HG03025 (cell line): ENCODE measurements at regions not wholly inside any gene's neighbourhood (a gene's known extent, or its start where the extent isn't known, plus 50 kb on each side); places are given as distances from the start of the nearest gene placed in this dataset.
A peak's percentile ranks its signal among the peaks of the same experiment; 100 is the strongest.
"Not testable (repeated sequence)": the region's sequence is repeated elsewhere in the genome, so short reads cannot be mapped to it uniquely, and the experiment has no call there.

Experiments
- ATAC-seq: cut with Tn5 transposase; IDR thresholded peaks from one replicate; pipeline ENCODE4 v1.9.1; 2021; ENCODE audit warnings: mild to moderate bottlenecking, moderate library complexity; ENCODE audit not compliant: unreplicated experiment, low FRiP score

DNA sequence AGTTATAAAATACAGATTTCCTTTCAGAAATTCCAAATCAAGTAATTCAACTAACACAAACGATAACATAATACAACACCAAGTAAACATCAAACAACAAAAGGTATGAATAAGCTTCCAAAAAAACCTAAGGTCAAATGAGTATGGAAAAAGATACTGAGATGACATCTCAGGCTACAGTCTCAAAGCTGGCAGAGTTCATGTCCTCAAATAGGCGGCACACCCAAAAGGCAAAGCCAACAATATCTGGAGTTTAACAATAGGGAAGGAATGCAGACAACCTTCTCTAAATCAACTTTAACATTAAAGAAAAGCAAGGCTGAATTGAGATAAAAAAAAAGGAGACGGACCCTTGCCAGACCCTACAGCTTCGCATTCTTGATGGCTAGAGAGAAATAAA lies 346.6 kb downstream of the RSL24D1 start:
- no peak for ATAC-seq

DNA sequence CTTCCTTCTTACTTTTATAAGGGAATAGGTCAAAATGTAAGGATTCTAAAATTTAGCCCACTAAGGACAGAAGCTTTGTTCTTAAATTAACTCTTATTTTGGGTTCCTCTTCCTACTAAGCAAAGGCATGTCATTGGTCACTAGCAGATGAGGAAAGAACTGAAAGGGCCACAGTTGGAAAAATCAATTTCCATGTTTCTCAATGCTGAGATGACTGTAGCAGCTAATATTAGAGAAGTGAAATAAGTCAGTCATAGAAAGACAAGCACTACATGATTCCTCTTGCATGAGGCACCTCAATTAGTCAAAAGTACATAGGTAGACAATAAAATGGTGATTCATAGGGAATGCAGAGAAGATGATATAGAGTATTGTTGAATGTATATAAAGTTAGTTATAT lies 353.7 kb downstream of the RSL24D1 start:
- no peak for ATAC-seq

DNA sequence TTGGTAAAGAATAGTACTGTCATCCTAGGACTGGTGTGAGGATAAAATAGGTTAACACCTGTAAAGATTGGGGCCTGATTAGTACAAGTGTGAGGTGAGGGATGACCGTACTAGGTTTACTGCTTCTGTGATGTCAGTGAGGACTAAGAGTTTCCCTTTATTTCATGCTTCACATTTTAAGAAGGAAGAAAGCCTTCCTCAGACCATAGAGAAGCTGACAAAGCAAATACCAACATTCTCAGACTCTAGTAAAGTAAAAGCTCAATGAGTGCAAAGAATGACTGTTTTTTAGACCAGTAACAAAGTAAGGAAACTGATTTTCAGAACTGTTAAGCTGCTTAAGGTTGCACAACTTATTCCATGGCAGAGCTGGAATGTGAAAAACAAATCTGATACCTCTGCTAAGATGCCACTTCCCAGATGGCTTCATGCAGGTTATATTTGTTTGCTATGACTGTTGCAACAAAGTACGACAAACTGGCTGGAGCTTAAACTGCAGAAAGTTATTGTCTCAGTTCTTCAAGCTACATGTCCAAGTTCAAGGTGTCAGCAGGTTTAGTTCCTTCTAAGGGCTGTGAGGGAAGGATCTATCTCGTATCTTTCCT lies 354.9 kb downstream of the RSL24D1 start:
- no peak for ATAC-seq

DNA sequence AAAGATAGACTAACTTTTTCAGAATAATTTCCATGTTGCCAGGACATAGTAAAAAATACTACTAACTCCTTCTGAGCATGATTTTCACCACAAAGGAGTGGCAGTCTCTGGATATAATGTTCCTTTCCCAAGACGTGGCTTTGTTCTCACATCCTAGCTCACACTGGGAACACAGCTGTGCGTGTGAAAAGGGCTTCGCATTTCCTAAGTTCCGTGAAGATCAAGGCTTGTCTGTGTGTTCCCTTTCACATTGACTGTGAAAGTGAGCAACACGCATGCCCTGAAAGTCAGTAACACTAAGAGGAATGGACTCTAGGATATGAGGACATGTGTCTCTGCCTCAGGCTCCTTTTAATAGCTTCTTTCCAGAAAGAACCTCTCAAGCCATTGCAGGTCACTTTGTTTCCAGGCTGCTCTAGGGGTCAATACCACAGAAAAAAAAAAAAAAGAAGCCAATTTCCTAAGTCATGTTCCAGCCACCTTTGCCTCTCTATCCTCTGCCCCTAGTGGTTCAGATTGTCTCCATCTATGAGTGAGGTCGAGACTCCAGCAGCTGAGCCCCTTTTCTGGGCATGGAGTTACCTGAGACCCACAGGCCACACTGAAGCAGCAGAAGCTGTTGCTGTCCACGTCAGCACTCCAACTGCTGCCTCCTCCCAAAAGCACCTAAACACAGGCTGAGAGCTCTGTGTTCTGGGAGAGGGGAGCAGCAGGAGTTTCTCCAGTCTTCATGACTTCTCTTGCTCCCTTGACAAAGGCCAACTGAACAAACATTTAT lies 355.9 kb downstream of the RSL24D1 start:
- ATAC-seq = no peak

DNA sequence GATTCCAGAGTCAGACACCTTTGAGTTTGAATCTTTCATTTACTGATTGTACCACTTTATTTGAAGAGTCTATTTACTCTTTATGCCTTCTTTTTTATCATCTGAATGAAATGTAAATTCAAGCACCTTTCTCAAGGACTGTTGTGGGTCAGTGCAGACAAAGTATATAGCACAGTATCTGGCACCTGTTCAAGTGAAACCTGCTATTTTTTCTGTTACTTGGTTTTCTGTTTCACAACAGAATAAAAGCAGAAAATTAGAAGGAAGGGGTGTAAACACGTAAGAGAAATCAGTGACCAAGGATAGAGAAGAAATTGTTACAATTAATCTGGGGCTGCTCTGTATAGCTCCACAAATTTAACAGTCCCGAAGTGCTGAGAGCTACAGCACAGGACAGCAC lies 357.4 kb downstream of the RSL24D1 start:
- ATAC-seq = peak; percentile 44

DNA sequence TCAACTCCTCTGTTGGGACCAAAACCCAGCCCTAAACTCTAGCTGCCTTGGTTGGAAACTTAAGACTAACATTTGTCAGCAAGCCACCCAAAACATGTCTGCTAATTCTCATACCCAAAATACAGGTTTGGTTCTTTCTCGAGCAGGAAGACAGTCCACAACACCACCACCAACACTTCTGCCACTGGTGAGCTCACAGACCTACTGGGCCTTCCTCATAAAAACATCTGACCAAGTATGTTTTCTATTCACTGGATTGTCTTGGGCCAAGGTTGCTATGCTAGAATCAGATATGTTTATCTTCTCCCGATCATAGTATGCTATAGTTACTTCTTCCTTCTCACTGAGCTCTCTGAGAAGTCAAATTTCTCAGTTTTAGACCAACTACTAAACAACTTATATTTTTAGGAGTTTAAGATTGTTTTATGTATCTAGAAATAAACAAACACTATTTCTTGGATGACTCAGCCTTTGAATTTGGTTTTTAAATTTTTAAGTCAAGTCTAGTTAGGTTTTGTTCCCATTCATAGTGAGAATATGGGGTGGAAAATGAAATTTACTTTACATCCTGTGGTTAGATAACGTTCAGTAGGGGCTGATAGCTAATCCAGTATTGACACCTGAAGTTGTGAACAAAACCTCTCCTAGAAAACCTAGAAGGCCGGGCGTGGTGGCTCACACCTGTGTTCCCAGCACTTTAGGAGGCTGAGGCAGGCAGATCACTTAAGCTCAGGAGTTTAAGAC lies 360.5 kb downstream of the RSL24D1 start:
- peak; percentile 53 for ATAC-seq

DNA sequence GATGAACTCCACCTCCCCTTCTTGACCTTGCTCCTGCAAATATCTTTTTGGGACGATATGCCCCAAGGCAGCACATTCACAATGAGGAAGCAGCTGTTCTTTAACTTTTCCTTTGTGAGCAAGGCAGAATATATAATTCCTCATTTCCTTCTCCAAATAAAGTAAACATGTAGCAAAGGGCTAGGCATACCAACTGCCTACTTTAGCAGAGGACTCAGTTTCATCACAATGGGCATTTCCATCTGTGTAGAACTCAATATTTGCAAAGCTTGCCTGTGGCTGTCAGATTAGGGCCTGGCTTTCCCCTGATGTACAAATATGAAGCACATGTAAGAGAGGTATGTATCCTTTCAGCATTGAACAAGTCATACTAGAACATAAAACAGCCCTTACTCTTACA lies 366.9 kb downstream of the RSL24D1 start:
- ATAC-seq = no peak

DNA sequence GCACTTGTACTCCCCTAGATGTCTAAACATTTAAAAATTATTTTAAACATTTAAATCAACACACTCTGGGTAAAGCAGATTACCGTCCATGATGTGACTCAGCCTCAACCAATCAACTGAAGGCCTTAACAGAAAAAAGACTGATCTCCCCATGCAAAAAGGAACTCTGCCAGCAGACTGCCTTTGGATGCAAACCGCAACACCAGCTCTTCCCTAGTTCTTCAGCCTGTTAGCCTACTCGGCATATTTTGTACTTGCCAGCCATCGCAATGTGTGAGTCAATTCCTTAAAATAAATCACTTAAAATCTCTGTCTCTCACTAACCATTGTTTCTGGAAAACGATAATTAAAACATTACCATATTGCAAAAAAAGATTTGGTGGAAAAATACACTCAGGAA lies 375.9 kb downstream of the RSL24D1 start:
- no peak for ATAC-seq

DNA sequence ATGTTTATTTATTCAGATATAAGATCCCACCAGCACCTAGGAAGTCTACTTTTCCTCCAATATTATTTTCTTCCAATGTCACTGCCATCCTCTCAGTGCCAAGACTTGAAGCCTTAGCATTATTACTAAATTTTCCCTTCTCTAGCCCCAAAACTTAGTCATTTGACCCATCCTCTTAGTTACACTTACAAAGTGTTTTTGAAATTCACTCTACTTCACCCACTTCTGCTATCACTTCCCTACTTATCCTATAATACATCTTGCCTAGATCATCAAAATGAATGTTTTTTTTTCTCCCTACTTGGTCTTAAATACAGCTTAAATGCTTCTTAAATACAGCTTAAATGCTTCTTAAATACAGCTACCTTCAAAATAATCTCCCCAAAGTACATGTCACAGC lies 376.6 kb downstream of the RSL24D1 start:
- ATAC-seq = no peak

DNA sequence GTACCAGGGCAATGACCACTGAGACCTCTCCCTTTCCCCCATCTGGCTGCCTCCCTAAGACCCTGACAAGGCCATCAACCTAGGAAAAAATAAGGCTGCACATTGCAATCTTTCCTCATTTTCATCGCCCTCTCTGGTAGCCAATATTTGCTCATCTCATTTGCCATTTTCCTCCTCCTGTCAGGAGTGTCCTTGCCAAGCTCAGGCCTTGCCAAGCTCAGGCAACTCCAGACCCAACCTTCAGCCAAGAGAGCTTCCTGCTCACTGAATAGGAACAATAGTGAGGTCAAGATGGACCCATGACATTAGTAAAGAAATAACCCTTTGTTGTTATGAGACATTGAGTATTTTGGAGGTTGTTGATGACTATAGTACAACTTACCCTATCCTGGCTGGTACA lies 380.3 kb downstream of the RSL24D1 start:
- no peak for ATAC-seq

DNA sequence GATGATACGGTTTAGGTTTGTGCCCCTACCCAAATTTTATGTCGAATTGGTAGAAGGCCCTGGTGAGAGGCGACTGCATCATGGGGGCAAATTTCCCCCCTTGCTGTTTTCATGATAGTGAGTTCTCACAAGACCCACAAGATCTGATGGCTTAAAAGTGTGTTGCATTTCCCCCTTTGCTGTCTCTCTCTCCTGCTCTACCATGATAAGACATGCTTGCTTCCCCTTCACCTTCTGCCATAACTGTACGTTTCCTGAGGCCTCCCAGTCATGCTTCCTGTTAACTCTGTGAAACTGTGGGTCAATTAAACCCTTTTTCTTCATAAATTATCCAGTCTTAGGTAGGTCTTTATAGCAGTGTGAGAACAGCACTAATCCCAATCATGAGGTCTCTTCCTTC lies 381.2 kb downstream of the RSL24D1 start:
- no peak for ATAC-seq

DNA sequence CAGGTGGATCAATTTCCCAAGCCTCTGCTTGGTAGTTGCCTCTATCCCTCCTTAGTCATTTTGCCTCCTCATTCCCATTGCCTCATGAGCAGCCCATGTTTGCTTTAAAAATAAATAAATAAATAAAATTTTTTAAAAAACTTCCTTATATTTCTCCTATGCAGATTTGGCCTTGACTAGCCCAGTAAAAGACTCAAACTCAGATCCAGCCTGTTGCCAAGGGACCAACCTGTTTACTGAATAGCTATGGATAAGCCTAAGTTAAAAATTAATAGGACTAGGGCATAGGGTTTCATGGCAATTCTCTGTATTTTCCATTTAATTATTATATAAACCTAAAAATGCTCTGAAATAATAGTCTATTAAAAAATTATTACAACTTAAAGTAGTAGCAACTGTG lies 384.4 kb downstream of the RSL24D1 start:
- no peak for ATAC-seq

DNA sequence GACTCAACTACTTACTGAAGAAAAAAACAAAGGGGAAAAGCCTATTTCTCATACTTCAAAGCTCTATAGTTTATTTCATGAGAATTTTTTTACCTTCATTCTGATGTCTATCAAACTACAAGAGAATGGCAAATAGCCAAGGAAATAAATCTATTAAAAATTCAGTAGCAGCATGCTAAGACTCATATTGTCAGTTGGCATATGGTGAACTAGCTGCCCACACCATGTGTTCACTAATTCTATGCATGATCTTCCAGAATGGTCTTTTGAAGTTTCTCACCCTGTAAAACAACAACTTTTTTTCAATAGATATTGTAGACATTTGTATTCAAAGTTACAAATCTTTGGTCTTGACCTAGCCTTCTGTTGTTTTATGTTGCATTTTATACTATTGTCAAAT lies 386.2 kb downstream of the RSL24D1 start:
- ATAC-seq = no peak

DNA sequence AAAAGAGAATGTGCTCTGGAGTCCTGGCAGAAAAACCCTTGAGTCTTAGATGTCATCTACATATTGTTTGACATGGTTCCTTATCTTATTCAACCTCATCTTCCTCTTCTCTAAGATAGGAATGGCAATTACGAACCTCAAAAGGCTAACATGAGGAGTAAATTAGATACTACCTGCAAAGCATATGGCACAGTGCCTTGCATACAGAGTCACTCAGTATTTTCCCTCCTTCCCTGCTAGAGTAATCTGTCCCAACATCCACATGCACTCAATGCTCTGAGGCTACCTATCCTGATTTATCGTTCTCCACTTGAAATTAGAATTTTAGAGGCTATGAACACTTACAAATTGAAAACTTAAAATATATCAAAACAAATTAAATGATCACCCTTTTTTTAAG lies 386.7 kb downstream of the RSL24D1 start:
- ATAC-seq = no peak

DNA sequence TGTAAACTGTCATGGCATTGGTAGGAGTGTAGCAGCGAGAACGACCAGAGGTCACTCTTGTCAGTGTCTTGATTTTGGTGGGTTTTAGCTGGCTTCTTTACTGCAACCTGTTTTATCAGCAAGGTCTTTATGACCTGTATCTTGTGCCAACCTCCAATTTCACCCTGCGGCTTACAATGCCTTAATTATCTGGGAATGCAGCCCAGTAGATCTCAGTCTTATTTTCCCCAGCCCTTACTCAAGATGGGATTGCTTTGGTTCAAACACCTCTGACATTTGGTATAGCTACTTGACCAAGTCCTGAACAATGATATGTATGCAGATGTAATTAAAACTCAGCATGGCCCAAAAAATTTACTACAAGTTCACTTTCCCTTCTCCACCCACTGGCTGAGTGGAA lies 388.4 kb downstream of the RSL24D1 start:
- no peak for ATAC-seq

DNA sequence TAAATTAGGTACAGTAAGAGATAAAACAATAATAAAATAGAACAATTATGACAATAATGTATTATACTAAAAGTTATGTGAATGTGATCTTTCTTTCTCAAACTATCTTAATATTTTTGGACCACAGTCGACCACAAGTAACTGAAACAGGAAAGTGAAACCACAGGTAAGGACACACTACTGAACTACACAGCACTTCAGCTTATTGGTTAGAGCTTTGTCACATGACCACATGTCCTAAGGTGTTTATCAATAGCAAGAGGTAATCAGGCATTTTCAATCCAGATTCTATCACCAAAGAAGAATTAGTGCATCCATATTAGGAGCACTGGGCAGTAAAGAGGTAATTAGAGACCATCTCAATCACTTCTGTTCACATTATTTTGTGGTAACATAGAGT lies 392.8 kb downstream of the RSL24D1 start:
- ATAC-seq = no peak

DNA sequence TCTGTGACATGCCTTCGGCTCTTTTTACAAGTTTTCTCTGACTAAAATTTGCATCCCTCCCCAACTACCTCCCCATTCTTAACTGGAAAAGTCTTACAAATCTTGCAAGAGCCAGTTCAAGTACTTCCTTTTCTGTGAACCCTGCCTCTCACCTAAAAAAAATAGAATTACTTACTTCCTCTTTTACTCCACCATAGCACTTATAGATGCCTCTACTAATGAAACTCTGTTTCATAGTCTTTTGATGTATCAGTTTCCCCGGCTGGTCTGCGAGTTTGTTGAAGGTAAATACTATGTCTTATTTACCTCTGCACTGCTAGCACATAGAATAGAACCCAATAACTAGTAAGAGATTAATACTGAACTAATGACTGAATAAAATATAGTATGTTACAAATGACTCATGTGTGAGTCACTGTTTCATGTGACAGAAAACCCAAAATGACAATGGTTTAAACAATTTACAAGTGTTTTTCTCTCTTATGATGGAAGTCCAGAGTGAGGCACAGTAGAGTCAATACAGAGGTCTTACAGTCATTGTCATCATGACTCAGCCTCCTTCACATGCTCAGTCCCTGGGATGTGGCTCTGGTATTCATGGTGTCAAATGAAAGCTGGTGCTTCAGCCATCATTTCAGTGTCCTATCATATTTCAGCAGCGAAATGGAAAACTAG lies 393.5 kb downstream of the RSL24D1 start:
- ATAC-seq = peak; percentile 98

DNA sequence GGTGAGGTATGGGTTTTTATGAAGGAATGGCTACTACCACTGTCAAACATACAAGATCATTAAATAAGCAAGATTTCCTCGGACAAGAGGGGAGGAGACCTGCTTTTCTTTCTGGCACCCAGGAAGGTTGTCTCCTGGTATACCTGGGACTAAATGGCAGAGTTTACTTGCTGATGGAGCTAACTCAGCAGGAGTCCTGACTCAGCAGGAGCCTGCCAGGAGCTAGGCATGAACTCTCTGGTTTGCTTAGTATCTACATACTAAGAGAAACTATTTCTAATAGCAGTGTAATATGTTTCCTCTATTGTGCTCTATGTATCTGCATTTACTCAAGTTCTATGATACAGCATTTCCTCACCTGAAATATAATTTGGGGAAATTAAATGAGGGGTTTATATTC lies 404.2 kb downstream of the RSL24D1 start:
- ATAC-seq = no peak

DNA sequence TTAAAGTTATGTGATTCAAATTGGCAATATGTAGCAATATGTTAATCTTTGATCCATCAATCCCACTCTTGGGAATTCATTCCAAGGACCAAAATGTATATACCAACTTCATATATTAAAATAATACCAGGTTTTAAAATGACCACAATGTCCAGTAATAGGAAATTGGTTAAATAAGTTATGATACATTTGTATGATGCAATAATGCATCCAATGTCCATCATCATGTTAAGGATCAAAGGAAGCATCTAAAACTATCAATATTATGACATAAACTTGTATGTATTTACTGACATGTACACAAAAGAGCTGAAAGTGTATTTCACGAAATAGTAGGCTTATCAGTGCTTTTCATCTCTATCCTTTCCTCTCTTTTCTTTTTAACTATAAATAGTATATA lies 406.0 kb downstream of the RSL24D1 start:
- no peak for ATAC-seq

DNA sequence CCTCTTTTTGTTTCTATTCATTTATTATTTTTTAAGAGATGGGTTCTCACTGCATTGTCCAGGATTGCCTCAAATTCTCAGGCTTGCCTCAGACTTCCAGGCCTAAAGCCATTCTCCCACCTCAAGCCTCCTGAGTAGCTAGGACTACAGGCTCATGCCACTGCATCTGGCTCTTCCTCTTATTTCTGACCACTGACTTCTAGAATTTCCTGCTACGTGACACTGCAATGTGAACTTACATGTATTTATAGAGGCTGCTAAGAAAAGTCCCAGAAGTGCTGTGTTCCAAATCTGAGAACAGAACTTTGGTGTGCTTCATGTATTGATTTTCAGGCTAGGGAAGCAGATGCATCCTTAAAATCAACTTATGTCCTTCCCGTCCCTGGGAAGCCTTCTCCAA lies 407.4 kb downstream of the RSL24D1 start:
- ATAC-seq = no peak

DNA sequence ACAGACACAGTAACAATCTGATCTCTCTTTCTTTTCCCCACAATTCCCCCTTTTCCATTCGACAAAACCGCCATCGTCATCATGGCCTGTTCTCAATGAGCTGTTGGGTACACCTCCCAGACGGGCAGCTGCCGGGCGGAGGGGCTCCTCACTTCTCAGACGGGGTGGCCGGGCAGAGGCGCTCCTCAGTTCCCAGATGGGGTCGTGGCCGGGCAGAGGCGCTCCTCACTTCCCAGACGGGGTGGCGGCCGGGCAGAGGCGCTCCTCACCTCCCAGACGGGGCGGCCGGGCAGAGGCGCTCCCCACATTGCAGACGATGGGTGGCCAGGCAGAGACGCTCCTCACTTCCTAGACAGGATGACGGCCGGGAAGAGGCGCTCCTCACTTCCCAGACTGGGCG lies 415.5 kb downstream of the RSL24D1 start:
- not testable (repeated sequence) for ATAC-seq
